GM12878 (cell line): ENCODE measurements at regions not wholly inside any gene's neighbourhood (a gene's known extent, or its start where the extent isn't known, plus 50 kb on each side); places are given as distances from the start of the nearest gene placed in this dataset.

Source experiments
- EP300 ChIP-seq, 2 experiments: fragments of 150-350 bp in 1 of 2; IDR thresholded peaks; 2 replicates each; pipeline ENCODE4 v1.6.1; 2011 to 2012; ENCODE audit warnings: low read depth in 2 of 2, low read length in 2 of 2, borderline replicate concordance in 1 of 2, improper control_type of control experiment in 1 of 2, inconsistent platforms in 1 of 2; ENCODE audit not compliant: control insufficient read depth in 1 of 2
- NR2C2 ChIP-seq: IDR thresholded peaks from 2 replicates; pipeline ENCODE4 v1.6.1; 2011; ENCODE audit warnings: borderline replicate concordance, low read depth; ENCODE audit not compliant: control insufficient read depth, insufficient read length
- PAX5 ChIP-seq: IDR thresholded peaks from 2 replicates; pipeline ENCODE4 v1.6.1; 2011; ENCODE audit warnings: low read depth, low read length, borderline replicate concordance
- POLR2A ChIP-seq: IDR thresholded peaks from 2 replicates; pipeline ENCODE4 v1.6.1; 2011; ENCODE audit warnings: low read depth, mild to moderate bottlenecking, low read length
- POLR2AphosphoS2 ChIP-seq: IDR thresholded peaks from 2 replicates; pipeline ENCODE4 v1.6.1; 2011; ENCODE audit warnings: low read depth, mild to moderate bottlenecking, low read length, improper control_type of control experiment, moderate library complexity
- TBL1XR1 ChIP-seq: IDR thresholded peaks from 2 replicates; pipeline ENCODE4 v1.6.1; 2012; ENCODE audit warnings: low read depth, low read length, improper control_type of control experiment
- TCF12 ChIP-seq: IDR thresholded peaks from 2 replicates; pipeline ENCODE4 v1.6.1; 2011; ENCODE audit warnings: low read depth, mild to moderate bottlenecking, low read length
- ZZZ3 ChIP-seq: IDR thresholded peaks from 2 replicates; pipeline ENCODE4 v1.6.1; 2011; ENCODE audit warnings: low read depth; ENCODE audit not compliant: control insufficient read depth, insufficient read length
- TF ChIP-seq, protein P1 (sequence below): fragments of 450-650 bp; IDR thresholded peaks from 2 replicates; pipeline ENCODE4 v1.6.1; 2016; ENCODE audit warnings: mild to moderate bottlenecking
- TF ChIP-seq, protein P2 (sequence below), 3 experiments: IDR thresholded peaks in 2 of 3; conservative IDR thresholded peaks in 1 of 3; 2 replicates each; pipeline ENCODE4 v1.5.1; 2011; ENCODE audit warnings: low read depth in 3 of 3, low read length in 3 of 3, mild to moderate bottlenecking in 3 of 3, control low read depth in 2 of 3, moderate library complexity in 2 of 3, inconsistent platforms in 1 of 3, mixed read lengths in 1 of 3; ENCODE audit not compliant: control insufficient read depth in 2 of 3, insufficient read depth in 1 of 3; ENCODE audit errors: extremely low read depth in 1 of 3

DNA sequence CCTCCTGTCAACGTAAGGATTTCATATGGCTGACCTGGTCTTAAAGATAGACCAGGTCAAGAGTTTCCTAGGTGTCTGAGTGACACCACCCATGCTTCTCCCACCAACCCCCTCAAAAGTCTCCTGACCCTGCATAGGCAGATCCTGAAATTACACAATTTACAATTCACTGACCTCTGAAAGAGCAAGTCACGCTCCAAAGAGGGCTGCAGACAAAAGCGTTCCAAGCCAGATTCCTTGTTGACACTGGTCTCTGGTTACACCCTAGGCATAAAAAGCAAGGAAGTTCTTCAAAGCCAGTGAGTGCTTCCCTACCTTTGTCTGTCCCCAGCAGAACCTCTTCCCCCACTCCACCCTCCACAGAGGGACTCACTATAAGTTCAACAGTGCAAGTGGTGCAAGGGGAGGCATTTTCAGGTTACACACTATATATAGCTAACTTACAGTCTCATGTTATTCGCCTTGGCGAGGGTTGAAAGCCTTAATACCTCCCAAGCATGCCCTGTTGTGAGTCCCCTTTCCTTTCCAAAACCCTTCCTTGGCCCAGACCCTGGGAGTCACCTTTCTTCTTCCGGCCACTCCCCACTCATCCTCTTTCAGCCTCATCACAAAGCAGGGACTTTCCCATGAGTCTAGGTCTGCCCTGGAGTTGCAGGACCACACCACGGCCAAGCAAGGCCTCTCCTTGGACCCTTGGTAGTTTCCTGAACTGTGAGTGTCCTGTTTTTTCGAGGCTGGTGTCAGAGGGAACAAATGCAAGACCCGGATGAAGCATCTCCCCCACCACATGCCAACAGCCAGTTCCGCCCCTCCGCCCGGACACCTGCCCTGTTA lies 58.0 kb upstream of the KLF3 start:
- no peak for TF ChIP-seq NR2C2
- TF ChIP-seq, protein P1, sequence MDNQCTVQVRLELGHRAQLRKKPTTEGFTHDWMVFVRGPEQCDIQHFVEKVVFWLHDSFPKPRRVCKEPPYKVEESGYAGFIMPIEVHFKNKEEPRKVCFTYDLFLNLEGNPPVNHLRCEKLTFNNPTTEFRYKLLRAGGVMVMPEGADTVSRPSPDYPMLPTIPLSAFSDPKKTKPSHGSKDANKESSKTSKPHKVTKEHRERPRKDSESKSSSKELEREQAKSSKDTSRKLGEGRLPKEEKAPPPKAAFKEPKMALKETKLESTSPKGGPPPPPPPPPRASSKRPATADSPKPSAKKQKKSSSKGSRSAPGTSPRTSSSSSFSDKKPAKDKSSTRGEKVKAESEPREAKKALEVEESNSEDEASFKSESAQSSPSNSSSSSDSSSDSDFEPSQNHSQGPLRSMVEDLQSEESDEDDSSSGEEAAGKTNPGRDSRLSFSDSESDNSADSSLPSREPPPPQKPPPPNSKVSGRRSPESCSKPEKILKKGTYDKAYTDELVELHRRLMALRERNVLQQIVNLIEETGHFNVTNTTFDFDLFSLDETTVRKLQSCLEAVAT = no peak
- TF ChIP-seq, protein P2, sequence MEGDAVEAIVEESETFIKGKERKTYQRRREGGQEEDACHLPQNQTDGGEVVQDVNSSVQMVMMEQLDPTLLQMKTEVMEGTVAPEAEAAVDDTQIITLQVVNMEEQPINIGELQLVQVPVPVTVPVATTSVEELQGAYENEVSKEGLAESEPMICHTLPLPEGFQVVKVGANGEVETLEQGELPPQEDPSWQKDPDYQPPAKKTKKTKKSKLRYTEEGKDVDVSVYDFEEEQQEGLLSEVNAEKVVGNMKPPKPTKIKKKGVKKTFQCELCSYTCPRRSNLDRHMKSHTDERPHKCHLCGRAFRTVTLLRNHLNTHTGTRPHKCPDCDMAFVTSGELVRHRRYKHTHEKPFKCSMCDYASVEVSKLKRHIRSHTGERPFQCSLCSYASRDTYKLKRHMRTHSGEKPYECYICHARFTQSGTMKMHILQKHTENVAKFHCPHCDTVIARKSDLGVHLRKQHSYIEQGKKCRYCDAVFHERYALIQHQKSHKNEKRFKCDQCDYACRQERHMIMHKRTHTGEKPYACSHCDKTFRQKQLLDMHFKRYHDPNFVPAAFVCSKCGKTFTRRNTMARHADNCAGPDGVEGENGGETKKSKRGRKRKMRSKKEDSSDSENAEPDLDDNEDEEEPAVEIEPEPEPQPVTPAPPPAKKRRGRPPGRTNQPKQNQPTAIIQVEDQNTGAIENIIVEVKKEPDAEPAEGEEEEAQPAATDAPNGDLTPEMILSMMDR (IDR thresholded peaks at IDR 0.05 in 2 of 3, conservative IDR thresholded peaks at IDR 0.05 in 1 of 3; ENCODE audit: control insufficient read depth in 2 of 3, extremely low read depth in 1 of 3, insufficient read depth in 1 of 3, low read depth in 3 of 3, low read length in 3 of 3) = no peak
- no peak for TF ChIP-seq ZZZ3
- no peak for TF ChIP-seq EP300 (IDR thresholded peaks at IDR 0.05; ENCODE audit: borderline replicate concordance in 1 of 2, control insufficient read depth in 1 of 2, low read depth in 2 of 2, low read length in 2 of 2)
- TF ChIP-seq PAX5 = no peak
- TF ChIP-seq POLR2AphosphoS2 = no peak
- no peak for TF ChIP-seq POLR2A
- no peak for TF ChIP-seq TCF12
- TF ChIP-seq TBL1XR1 = no peak
